Naive B cell (primary cell): ENCODE measurements at regions not wholly inside any gene's neighbourhood (a gene's known extent, or its start where the extent isn't known, plus 50 kb on each side); places are given as distances from the start of the nearest gene placed in this dataset.

ENCODE experiments used
- ATAC-seq, 2 donors: fragments of 150-1000 bp; cut with Tn5 transposase; 2 replicates each; pipeline ENCODE4 v1.10.0; 2021; ENCODE audit warnings: low read depth in 2 of 2, mild to moderate bottlenecking in 2 of 2, moderate library complexity in 2 of 2
- DNase-seq: peaks from one replicate; pipeline ENCODE4 v3.0.0; 2022
- H3K27ac Mint-ChIP-seq, 6 donors: one replicate each; pipeline ENCODE4 v1.8.0; 2020 to 2022; ENCODE audit warnings: mild to moderate bottlenecking in 6 of 6, mixed read lengths in 6 of 6, moderate library complexity in 5 of 6, inconsistent platforms in 2 of 6
- H3K27me3 Mint-ChIP-seq, 3 donors: one replicate each; pipeline ENCODE4 v1.8.0; 2021 to 2022; ENCODE audit warnings: mixed read lengths in 3 of 3, mild to moderate bottlenecking in 1 of 3
- H3K36me3 Mint-ChIP-seq, 2 donors: one replicate each; pipeline ENCODE4 v1.8.0; 2020 to 2022; ENCODE audit warnings: mixed read lengths in 2 of 2, inconsistent platforms in 1 of 2, mild to moderate bottlenecking in 1 of 2
- H3K4me1 Mint-ChIP-seq, 3 donors: one replicate each; pipeline ENCODE4 v1.8.0; 2020 to 2022; ENCODE audit warnings: mixed read lengths in 3 of 3, inconsistent platforms in 1 of 3, mild to moderate bottlenecking in 1 of 3, moderate library complexity in 1 of 3
- H3K4me3 Mint-ChIP-seq, 8 donors: one replicate each; pipeline ENCODE4 v1.8.0; 2020 to 2022; ENCODE audit warnings: mild to moderate bottlenecking in 8 of 8, mixed read lengths in 8 of 8, moderate library complexity in 8 of 8, inconsistent platforms in 2 of 8
- H3K9me3 Mint-ChIP-seq, 7 donors: one replicate each; pipeline ENCODE4 v1.8.0; 2020 to 2022; ENCODE audit warnings: mixed read lengths in 7 of 7, mild to moderate bottlenecking in 5 of 7, inconsistent platforms in 2 of 7, moderate library complexity in 1 of 7

DNA sequence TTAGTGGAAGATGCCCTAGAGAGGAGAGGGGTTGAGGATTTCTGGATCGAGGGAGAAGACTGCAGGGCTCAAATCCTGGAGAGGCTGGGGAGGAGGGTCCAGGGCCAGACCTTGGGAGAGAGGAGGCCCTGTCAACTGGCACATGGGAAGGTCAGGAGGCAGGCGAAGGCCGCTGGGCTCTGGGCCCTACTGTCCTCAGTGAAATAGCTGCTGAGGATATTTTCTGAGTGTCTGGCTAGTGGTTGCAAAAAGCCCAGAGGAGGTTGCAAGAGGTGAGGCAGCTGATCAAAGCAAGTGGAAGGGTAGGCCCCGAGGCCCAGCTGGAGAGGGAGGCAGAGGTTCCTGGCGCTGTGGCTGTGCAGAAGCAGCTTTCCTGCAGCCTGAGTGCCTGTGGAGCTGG is 103.4 kb upstream of the MLN start:
- Mint-ChIP-seq H3K9me3 (peaks cover 0 to 4% (median 0%) of the 10 kb centered on the region in 7 donors), H3K4me1 (peaks cover 45 to 67% (median 59%) of the 10 kb centered on the region in 3 donors), H3K36me3 (no peaks in the 10 kb centered on the region), H3K27ac (peak overlapping the region in 1 of 6 donors; percentile 86), H3K4me3 (peak overlapping the region in 1 of 8 donors; percentile 34), H3K27me3 (peaks cover 0 to 20% (median 12%) of the 10 kb centered on the region in 3 donors)
- DNase-seq, result no peak
- ATAC-seq, result no peak

DNA sequence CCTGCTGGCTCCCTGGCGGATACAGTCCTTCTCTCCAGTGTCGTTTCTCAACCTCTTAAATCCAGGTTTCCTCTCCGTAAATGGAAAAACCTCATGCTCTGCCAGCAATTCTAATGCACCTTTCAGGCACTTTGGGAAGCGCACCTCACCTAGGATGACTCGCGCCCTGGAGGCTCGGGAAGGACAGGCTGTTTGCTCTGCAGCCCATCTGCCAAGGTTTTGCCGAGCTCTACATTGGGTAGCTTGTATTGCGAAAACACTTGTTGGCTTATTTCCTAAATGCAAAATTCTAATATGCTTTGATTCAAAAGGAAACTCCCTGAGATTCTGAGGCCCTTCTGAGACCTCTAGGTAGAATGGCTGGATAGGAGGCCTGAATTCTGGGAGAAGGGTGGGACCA is 102.6 kb upstream of the MLN start:
- Mint-ChIP-seq H3K4me3 (peak overlapping the region in 2 of 8 donors; percentile 47 to 57), H3K4me1 (peaks cover 45 to 73% (median 54%) of the 10 kb centered on the region in 3 donors), H3K27me3 (peaks cover 0 to 20% (median 12%) of the 10 kb centered on the region in 3 donors), H3K9me3 (peaks cover 0 to 4% (median 0%) of the 10 kb centered on the region in 7 donors), H3K36me3 (no peaks in the 10 kb centered on the region), H3K27ac (peak overlapping the region in 3 of 6 donors; percentile 12 to 55 (median 13))
- ATAC-seq (no peak), DNase-seq (no peak)

DNA sequence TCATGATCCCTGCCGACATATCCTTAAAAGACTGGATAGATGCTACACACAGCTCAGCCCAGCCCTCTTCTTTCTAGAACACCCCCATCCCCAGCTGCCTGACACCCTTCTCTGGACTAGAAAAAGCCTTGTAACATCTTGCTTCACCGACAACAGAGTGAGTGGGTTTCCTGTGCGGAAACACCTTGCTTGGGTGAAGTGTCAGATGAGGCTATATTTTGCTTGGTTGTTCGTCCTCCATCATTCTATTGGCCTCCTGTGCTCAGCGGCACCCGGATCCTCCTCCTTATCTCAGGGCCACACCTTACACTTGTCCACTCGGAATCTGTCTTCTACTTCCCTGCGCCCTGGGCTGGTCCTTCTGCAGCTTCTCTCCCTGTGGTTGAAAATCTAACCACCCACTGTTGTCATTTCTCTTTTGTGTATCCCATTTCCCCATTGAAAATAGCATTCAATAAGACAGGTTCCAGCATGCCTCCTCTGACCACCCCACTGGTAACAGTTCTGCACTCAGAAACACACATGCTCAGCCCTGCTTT is 101.3 kb upstream of the MLN start:
- DNase-seq (peak; percentile 59), ATAC-seq (peak; percentile 85 to 86)
- H3K36me3 Mint-ChIP-seq, result no peaks in the 10 kb centered on the region
- peaks cover 0 to 4% (median 0%) of the 10 kb centered on the region in 7 donors for H3K9me3 Mint-ChIP-seq
- peaks cover 0 to 23% (median 9%) of the 10 kb centered on the region in 3 donors for H3K27me3 Mint-ChIP-seq
- H3K4me1 Mint-ChIP-seq, result peaks cover 45 to 78% (median 57%) of the 10 kb centered on the region in 3 donors
- H3K27ac Mint-ChIP-seq, result peak overlapping the region; percentile 28 to 82 (median 70)
- H3K4me3 Mint-ChIP-seq, result peak overlapping the region; percentile 35 to 83 (median 62)

DNA sequence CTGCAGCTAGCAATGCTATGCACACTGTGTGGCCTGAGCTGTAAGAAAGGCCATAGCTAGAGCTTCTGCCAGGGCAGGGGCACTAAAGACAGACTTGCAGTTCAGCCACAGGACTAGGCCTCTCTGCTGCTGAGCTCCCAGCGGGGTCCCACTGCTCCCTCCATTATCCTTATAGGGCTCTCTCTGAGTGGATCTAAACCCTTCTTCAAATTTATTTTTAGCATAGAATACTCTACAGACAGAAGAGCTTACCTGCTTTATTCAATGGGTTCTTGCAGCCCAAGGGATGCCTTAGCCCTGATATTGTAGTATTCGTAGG is 100.9 kb upstream of the MLN start:
- H3K4me3 Mint-ChIP-seq, result peak overlapping the region; percentile 18 to 83 (median 62)
- DNase-seq (no peak), ATAC-seq (peak; percentile 5 to 7)
- peaks cover 0 to 20% (median 9%) of the 10 kb centered on the region in 3 donors for H3K27me3 Mint-ChIP-seq
- H3K36me3 Mint-ChIP-seq, result no peaks in the 10 kb centered on the region
- peaks cover 45 to 78% (median 53%) of the 10 kb centered on the region in 3 donors for H3K4me1 Mint-ChIP-seq
- H3K27ac Mint-ChIP-seq, result peak overlapping the region; percentile 28 to 85 (median 76)
- H3K9me3 Mint-ChIP-seq, result peaks cover 0 to 4% (median 0%) of the 10 kb centered on the region in 7 donors

DNA sequence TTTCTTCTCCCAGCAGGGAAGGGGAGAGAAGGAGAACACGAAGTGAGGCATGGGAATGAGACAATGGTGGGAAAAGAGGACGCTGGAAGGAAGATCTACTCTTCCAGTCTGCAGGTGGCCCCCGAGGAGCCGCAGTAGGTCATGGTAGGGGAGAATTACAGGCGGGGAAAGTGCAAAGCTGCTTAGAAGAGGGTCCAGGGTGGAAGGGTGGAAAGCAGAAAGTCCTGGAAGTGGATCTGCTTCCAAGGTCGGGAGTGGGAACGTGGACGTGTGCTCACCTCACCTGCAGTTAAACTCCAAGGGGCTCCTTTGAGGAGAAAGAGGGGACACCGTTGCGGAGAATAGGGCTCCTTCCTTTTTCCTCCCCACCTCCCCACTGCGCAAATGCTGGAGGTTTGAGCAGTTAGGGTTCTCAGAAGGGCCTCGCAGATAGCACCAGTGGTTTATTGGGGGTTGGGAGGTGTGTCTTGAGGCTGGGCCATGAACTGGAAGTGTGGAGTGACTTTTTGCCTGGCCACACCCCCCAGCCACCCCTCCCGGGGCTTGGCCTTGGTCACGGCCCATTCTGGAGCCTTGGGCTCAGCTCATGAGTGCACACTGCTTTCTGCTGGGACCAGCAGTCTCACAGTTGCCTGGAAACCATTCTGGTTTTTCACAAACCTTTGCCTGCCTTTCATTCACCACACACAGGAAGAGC is 100.4 kb upstream of the MLN start:
- Mint-ChIP-seq H3K27ac (peak overlapping the region in 5 of 6 donors; percentile 28 to 85 (median 75)), H3K27me3 (peaks cover 0 to 22% (median 9%) of the 10 kb centered on the region in 3 donors), H3K36me3 (no peaks in the 10 kb centered on the region), H3K4me3 (peak overlapping the region in 7 of 8 donors; percentile 18 to 86 (median 62)), H3K4me1 (peaks cover 45 to 78% (median 53%) of the 10 kb centered on the region in 3 donors), H3K9me3 (peaks cover 0 to 4% (median 0%) of the 10 kb centered on the region in 7 donors)
- DNase-seq (peak; percentile 7), ATAC-seq (peak; percentile 35 to 55)

DNA sequence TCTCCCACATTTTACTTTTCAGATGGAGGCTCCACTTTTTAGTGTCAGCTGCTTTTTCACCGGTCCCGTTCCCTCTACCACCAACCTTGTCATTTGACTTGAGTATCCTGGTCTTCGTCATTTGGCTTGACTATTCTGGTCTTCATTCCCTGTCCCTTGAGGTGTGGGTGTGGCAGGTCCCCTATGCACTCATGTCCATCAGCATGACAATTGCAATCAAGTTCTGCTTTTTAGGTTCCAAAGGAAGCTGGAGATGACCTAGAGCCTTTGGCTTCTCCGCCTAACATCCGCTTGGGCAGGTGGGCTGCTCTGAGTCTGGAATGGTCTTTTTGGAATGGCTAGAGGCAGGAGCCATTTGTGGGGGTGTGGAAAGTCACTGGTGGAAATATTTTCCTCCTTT is 99.8 kb upstream of the MLN start:
- ATAC-seq, result no peak
- peak overlapping the region in 3 of 6 donors; percentile 6 to 75 (median 56) for H3K27ac Mint-ChIP-seq
- peaks cover 42 to 73% (median 53%) of the 10 kb centered on the region in 3 donors for H3K4me1 Mint-ChIP-seq
- H3K36me3 Mint-ChIP-seq, result no peaks in the 10 kb centered on the region
- H3K9me3 Mint-ChIP-seq, result peaks cover 0 to 4% (median 0%) of the 10 kb centered on the region in 7 donors
- H3K27me3 Mint-ChIP-seq, result peaks cover 0 to 28% (median 9%) of the 10 kb centered on the region in 3 donors
- DNase-seq, result no peak
- peak overlapping the region in 4 of 8 donors; percentile 22 to 86 (median 62) for H3K4me3 Mint-ChIP-seq

DNA sequence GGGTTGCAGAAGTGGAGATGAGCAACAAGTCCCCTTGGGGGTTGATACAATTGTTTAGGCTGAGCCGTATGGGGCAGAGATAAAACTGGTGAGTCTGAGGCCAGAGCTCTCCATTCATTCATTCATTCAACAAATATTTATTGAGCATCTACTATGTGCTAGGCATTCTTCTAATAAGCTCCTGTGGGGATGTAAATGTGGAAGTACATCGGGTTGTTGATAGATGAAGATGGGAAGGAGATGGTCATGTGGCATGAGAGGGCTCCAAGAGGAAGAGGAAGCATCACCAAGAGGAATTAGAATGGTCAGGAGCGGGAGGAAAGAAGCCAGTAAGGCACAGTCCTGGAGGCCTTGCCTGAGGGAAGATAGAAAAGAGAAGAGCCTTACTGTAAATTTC is 98.7 kb upstream of the MLN start:
- Mint-ChIP-seq H3K27ac (peak overlapping the region in 2 of 6 donors; percentile 64 to 86), H3K4me1 (peaks cover 36 to 62% (median 52%) of the 10 kb centered on the region in 3 donors)

DNA sequence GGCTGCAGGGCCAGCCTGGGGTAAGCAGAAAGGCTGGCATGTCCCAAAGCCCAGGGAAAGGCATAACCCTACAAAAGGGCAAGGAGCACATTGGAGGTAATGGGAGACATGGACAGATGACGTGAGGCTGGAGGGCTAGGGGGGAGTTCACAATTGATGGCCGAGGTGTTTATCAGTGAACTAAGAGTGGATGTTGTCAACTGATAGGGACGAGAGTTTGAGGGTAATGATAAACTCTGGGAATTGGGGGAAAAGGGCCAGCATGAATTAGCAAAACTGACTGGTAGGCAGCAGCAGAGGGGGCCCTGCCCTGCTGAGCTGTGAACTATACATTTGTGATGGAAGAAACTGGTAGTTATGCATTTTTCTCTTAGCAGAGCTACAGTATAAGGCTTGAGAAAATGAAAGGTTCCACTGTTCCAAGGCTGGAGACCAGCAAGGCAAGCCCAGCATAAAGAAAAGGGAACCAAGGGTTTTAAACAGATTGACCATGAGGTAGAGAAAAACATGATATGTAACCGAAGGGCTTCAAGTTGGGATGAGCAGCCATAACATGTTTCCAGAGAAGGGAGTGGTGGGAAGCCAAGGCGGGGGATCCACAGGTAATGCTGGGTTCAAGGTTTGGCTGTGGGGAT is 98.1 kb upstream of the MLN start:
- H3K4me1 Mint-ChIP-seq, result peaks cover 31 to 57% (median 47%) of the 10 kb centered on the region in 3 donors

More for the DNA sequence above, 98.7 kb upstream of the MLN start:
- H3K36me3 Mint-ChIP-seq, result no peaks in the 10 kb centered on the region
- H3K27me3 Mint-ChIP-seq, result peaks cover 0 to 29% (median 9%) of the 10 kb centered on the region in 3 donors
- ATAC-seq (no peak), DNase-seq (no peak)
- H3K9me3 Mint-ChIP-seq, result peaks cover 0 to 4% (median 0%) of the 10 kb centered on the region in 7 donors
- H3K4me3 Mint-ChIP-seq, result peak overlapping the region in 2 of 8 donors; percentile 29 to 35

DNA sequence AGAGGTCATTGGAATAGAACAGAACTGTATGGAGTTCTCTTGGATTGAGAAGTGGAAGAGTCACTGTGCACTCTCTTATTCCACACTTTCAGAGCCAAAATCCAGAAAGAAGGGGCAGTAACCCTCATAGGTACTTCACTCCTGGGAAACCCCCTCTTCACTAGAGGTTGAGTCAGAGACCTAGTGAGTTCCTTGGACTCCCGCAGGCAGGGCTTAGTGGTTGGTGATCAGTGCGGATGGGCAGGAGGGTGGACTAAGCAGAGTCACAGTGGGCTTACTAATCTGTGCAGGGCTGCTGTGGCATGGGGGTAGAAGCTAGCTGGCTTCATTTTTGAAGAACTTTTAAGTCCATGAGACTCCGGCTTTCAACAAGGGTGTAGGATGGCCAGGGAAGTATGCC is 95.0 kb upstream of the MLN start:
- DNase-seq, result no peak
- Mint-ChIP-seq H3K4me1 (peaks cover 4 to 25% (median 19%) of the 10 kb centered on the region in 3 donors), H3K36me3 (no peaks in the 10 kb centered on the region), H3K27me3 (peaks cover 9 to 31% (median 10%) of the 10 kb centered on the region in 3 donors), H3K9me3 (peaks cover 0 to 4% (median 0%) of the 10 kb centered on the region in 7 donors), H3K4me3 (no peak overlapping the region), H3K27ac (no peak overlapping the region)
- no peak for ATAC-seq

More for the DNA sequence above, 98.1 kb upstream of the MLN start:
- peaks cover 0 to 4% (median 0%) of the 10 kb centered on the region in 7 donors for H3K9me3 Mint-ChIP-seq
- DNase-seq (no peak), ATAC-seq (no peak)
- H3K36me3 Mint-ChIP-seq, result no peaks in the 10 kb centered on the region
- H3K4me3 Mint-ChIP-seq, result peak overlapping the region in 1 of 8 donors; percentile 45
- H3K27me3 Mint-ChIP-seq, result peaks cover 0 to 25% (median 9%) of the 10 kb centered on the region in 3 donors
- H3K27ac Mint-ChIP-seq, result peak overlapping the region in 2 of 6 donors; percentile 26 to 72

DNA sequence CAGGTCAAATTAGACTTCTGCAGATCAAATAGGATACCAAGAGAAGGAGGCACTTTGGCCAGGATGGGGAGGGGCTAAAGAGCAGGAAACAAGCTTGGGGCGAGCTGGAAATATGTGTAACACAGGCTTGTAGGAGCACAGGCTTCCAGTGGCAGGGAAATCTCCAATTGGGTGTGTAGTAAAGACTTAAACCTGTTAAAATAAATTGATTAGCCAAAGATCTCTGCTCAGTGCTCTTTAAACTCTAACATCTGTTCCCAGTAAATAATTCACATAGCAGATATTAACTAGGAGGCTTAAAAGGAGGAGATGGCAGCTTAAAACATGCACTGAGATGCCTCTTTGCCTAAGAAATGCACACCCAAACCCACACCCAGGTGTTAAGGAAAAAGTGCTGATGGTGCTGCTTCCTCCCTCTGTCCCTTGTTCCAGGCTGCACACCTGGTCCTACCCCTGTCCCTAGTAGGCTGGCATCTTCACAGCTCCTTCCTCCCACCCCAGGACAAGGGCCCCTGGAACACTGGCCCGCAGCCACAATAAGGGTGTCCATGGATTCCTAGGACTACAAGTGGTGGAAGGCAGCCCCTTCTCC is 93.5 kb upstream of the MLN start:
- Mint-ChIP-seq H3K4me3 (no peak overlapping the region), H3K27ac (no peak overlapping the region), H3K27me3 (peaks cover 9 to 41% (median 10%) of the 10 kb centered on the region in 3 donors)

DNA sequence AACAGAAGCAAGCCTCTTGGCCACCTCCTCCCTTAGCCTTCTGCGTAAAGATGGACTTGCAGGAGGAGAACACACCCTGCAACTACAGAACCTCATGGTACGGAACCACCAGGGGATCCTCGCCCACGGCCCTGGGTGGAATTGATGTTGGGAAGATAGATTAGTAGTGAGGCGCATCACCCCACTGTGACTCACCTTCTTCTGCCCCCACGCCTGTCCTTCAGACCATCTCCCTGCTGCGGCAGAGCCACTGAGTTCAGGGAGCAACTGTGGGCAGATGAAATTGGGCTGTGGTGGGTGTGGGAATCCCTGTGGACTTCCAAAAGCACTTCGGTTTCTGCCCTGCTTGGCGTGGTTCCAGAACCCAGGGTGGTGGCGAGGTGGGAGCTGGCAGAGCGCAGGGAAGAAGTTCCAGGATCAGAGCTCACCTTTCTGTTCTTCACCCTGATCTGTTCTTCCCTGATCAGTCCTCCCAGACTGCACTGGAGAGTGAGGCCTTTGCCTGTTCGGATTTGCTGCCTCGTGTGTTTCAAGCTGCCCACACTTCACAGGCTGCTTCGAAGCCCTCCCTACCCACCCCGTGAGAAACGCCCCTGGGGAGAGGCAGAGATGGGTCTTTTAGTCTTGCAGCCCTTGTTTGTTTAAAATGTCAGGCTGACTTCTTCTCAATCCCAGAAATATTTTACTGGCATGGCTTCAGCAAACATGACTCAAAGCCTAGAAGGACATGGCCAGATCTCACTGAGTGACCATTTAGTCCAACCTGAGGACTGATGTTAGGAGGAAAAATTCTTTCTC is 92.8 kb upstream of the MLN start:
- peak overlapping the region in 1 of 6 donors; percentile 59 for H3K27ac Mint-ChIP-seq
- peaks cover 0 to 5% (median 5%) of the 10 kb centered on the region in 3 donors for H3K4me1 Mint-ChIP-seq
- peak overlapping the region in 1 of 8 donors; percentile 52 for H3K4me3 Mint-ChIP-seq
- H3K36me3 Mint-ChIP-seq, result no peaks in the 10 kb centered on the region
- H3K9me3 Mint-ChIP-seq, result peaks cover 0 to 2% (median 0%) of the 10 kb centered on the region in 7 donors
- DNase-seq, result no peak
- peaks cover 9 to 43% (median 14%) of the 10 kb centered on the region in 3 donors for H3K27me3 Mint-ChIP-seq
- no peak for ATAC-seq

More for the DNA sequence above, 93.5 kb upstream of the MLN start:
- Mint-ChIP-seq H3K9me3 (peaks cover 0 to 2% (median 0%) of the 10 kb centered on the region in 7 donors), H3K4me1 (peaks cover 0 to 12% (median 5%) of the 10 kb centered on the region in 3 donors), H3K36me3 (no peaks in the 10 kb centered on the region)
- DNase-seq, result no peak
- no peak for ATAC-seq

DNA sequence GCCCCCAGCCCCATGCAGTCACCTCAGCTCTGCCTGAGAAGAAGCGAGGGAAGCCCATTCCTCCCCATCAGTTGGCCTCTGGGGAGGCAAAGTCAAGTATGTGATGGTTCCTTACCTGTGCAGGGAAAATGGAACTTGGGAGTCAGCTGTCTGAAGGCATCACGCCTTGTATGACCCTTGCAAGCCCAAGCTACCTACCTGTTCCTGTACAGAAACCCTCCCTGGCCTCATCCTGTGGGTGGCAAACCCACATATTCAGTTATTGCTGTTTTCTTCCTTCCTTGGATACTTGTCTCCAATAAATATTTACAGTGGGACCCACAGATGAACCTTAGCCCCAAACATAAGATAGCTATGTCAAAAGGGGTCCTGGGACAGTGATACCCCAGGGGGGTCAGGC is 92.2 kb upstream of the MLN start:
- DNase-seq (no peak), ATAC-seq (no peak)
- H3K27me3 Mint-ChIP-seq, result peaks cover 9 to 37% (median 20%) of the 10 kb centered on the region in 3 donors
- H3K27ac Mint-ChIP-seq, result peak overlapping the region in 1 of 6 donors; percentile 59
- H3K4me1 Mint-ChIP-seq, result peaks cover 0 to 5% (median 5%) of the 10 kb centered on the region in 3 donors
- H3K36me3 Mint-ChIP-seq, result no peaks in the 10 kb centered on the region
- H3K9me3 Mint-ChIP-seq, result no peaks in the 10 kb centered on the region
- H3K4me3 Mint-ChIP-seq, result peak overlapping the region in 1 of 8 donors; percentile 52
